Nephron (organoid): ENCODE measurements at regions not wholly inside any gene's neighbourhood (a gene's known extent, or its start where the extent isn't known, plus 50 kb on each side); places are given as distances from the start of the nearest gene placed in this dataset.

ENCODE experiments used
- H3K27ac Mint-ChIP-seq, 3 experiments: 2 replicates each; pipeline ENCODE4 v1.8.0; 2020; ENCODE audit warnings: mixed read lengths in 3 of 3, mild to moderate bottlenecking in 2 of 3, moderate library complexity in 1 of 3
- H3K27me3 Mint-ChIP-seq: 2 replicates; pipeline ENCODE4 v1.8.0; 2021; ENCODE audit warnings: low read depth, mild to moderate bottlenecking, moderate library complexity, mixed read lengths
- H3K36me3 Mint-ChIP-seq: 2 replicates; pipeline ENCODE4 v1.8.0; 2020; ENCODE audit warnings: low read depth, mixed read lengths
- H3K4me1 Mint-ChIP-seq: 2 replicates; pipeline ENCODE4 v1.8.0; 2020; ENCODE audit warnings: mixed read lengths
- H3K4me3 Mint-ChIP-seq, 3 experiments: 2 replicates each; pipeline ENCODE4 v1.8.0; 2020; ENCODE audit warnings: mild to moderate bottlenecking in 3 of 3, mixed read lengths in 3 of 3, moderate library complexity in 2 of 3
- H3K9me3 Mint-ChIP-seq: 2 replicates; pipeline ENCODE4 v1.8.0; 2020; ENCODE audit warnings: mixed read lengths
- CTCF ChIP-seq, 3 experiments: fragments of 200-600 bp; sonication (generic); IDR thresholded peaks; one replicate each; pipeline ENCODE4 v1.5.0; 2021; ENCODE audit warnings: antibody characterized with exemption in 3 of 3; ENCODE audit not compliant: unreplicated experiment in 3 of 3

DNA sequence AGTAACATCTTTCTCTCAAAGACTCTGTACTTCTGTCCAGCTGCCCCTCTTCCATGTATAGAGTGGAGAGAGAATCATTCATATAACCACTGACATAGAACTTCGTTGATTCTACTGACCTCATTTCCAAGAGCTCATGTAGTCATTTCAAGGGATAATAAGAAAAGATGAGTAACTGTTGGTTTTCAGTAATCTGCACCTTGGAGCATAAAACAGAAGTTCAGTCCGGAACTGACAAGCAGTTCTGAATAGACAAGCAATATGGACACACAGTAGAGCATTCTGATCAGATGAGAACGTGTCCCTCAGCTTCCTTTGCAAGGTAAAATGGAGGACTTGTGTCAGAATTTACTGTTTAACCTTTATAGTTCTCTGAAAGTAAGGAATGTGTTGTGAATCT lies 847.1 kb downstream of the REEP3 start:
- H3K4me3 Mint-ChIP-seq = no peak overlapping the region
- no peaks in the 10 kb centered on the region for H3K36me3 Mint-ChIP-seq
- H3K9me3 Mint-ChIP-seq = no peaks in the 10 kb centered on the region
- H3K27me3 Mint-ChIP-seq = no peaks in the 10 kb centered on the region
- no peaks in the 10 kb centered on the region for H3K4me1 Mint-ChIP-seq
- TF ChIP-seq CTCF (IDR thresholded peaks at IDR 0.05; ENCODE audit: unreplicated experiment in 3 of 3) = no peak
- H3K27ac Mint-ChIP-seq = peak overlapping the region in 1 of 3 experiments; percentile 3

- H3K27ac Mint-ChIP-seq = peak overlapping the region in 1 of 3 experiments; percentile 76
- no peaks in the 10 kb centered on the region for H3K36me3 Mint-ChIP-seq
- no peaks in the 10 kb centered on the region for H3K27me3 Mint-ChIP-seq
- H3K4me3 Mint-ChIP-seq = no peak overlapping the region
- no peak for TF ChIP-seq CTCF (IDR thresholded peaks at IDR 0.05; ENCODE audit: unreplicated experiment in 3 of 3)
- no peaks in the 10 kb centered on the region for H3K4me1 Mint-ChIP-seq
- no peaks in the 10 kb centered on the region for H3K9me3 Mint-ChIP-seq
These were observed 848.9 kb downstream of the REEP3 start for GRCh38 chr10:64369885-64370773.

DNA sequence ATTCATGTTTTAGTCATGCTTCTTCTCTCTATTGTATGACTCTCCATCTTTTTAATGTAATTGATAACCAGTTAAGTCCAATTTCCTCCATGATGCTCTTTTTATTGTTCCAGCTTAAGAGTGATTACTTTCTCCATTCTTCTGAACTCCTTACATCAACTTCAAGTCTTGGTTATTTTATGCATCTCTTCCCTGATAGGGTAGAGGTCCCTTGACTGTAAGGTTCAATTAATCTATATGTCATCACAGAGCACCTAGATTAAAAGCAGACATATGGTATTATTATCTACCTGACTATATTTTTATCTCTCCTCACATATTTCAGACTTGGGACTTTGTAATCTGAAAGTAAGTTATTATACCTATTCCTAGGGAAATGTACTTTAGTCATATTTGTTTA lies 853.1 kb downstream of the REEP3 start:
- H3K36me3 Mint-ChIP-seq = no peaks in the 10 kb centered on the region
- no peak overlapping the region for H3K27ac Mint-ChIP-seq

GRCh38 chr10:64376167-64376566 lies 855.0 kb downstream of the REEP3 start:
- H3K4me3 Mint-ChIP-seq = no peak overlapping the region
- H3K27ac Mint-ChIP-seq = no peak overlapping the region
- no peaks in the 10 kb centered on the region for H3K9me3 Mint-ChIP-seq
- no peaks in the 10 kb centered on the region for H3K27me3 Mint-ChIP-seq
- TF ChIP-seq CTCF (IDR thresholded peaks at IDR 0.05; ENCODE audit: unreplicated experiment in 3 of 3) = no peak
- no peaks in the 10 kb centered on the region for H3K4me1 Mint-ChIP-seq
- H3K36me3 Mint-ChIP-seq = no peaks in the 10 kb centered on the region

More for the DNA sequence above, 853.1 kb downstream of the REEP3 start:
- Mint-ChIP-seq H3K4me1 (no peaks in the 10 kb centered on the region), H3K27me3 (no peaks in the 10 kb centered on the region), H3K4me3 (no peak overlapping the region), H3K9me3 (no peaks in the 10 kb centered on the region)
- no peak for TF ChIP-seq CTCF (IDR thresholded peaks at IDR 0.05; ENCODE audit: unreplicated experiment in 3 of 3)

DNA sequence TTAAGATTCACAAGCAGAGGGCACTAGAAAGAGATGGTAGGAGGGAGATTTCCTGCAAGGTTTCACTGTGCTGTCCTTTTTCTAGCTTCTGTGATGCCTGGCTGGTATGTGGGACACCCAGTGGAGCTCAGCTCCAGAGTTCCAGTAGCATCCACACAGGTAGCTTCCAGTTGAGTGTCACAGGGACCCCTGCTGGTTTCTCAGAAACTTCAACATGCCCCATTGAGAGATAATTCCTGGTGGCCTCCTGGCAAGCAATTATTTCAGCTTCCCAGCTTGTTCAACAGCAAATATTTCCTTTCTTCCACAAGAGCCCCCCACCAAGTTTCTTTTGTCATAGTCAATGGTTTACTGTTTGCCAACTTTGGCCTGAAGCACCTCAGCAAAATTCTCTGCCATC lies 858.7 kb downstream of the REEP3 start:
- Mint-ChIP-seq H3K27ac (no peak overlapping the region), H3K27me3 (no peaks in the 10 kb centered on the region), H3K4me1 (no peaks in the 10 kb centered on the region), H3K9me3 (peaks cover 2% of the 10 kb centered on the region), H3K36me3 (no peaks in the 10 kb centered on the region), H3K4me3 (no peak overlapping the region)
- no peak for TF ChIP-seq CTCF (IDR thresholded peaks at IDR 0.05; ENCODE audit: unreplicated experiment in 3 of 3)

DNA sequence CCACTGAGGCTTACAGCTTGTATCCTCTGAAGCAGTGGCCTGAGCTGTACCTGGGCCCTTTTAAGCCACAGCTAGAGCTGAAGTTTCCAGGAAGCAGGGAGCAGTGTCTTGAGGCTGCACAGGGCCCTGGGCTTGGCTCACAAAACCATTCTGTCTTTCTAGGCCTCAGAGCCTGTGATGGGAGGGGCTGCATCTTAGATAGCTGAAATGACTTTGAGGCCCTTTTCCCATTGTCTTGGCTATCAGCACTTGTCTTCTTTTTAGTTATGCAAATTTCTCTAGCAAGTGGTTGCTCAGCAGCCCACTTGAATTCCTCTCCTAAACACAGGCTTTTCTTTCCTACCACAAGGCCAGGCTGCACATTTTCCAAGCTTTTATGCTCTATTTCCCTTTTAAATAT lies 864.2 kb downstream of the REEP3 start:
- no peak for TF ChIP-seq CTCF (IDR thresholded peaks at IDR 0.05; ENCODE audit: unreplicated experiment in 3 of 3)
- peaks cover 6% of the 10 kb centered on the region for H3K9me3 Mint-ChIP-seq
- no peak overlapping the region for H3K4me3 Mint-ChIP-seq
- no peak overlapping the region for H3K27ac Mint-ChIP-seq
- no peaks in the 10 kb centered on the region for H3K36me3 Mint-ChIP-seq
- no peaks in the 10 kb centered on the region for H3K4me1 Mint-ChIP-seq
- H3K27me3 Mint-ChIP-seq = no peaks in the 10 kb centered on the region
